ENCODE measurements at regions not wholly inside any gene's neighbourhood (a gene's known extent, or its start where the extent isn't known, plus 50 kb on each side); places are given as distances from the start of the nearest gene placed in this dataset.

- no peak for ATAC-seq
Observed at GRCh38 chr11:134543241-134543640, 131.2 kb upstream of the B3GAT1 start.

GRCh38 chr11:134542401-134543165 lies 130.5 kb upstream of the B3GAT1 start:
- ATAC-seq: no peak

DNA sequence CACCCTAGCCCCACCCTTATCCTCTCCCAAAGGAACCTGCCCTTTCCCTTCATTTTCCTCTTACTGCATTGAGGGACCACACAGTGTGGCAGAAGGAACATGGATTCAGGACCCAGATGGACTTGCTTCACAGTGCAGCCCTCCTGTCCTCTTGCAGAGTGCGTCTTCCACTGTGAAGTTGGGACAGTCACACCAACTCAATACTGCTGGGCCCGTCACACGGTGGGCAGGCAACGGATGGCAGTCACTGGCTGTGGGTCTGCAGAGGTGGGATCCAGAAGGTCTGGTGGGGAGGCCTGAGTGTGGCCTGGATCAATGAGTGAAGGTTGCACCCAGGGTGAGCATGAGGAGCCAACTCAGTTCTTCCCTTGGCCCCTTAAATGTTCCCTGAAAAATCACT lies 129.9 kb upstream of the B3GAT1 start:
- peak in 1 of 2 donors; percentile 21 for ATAC-seq

DNA sequence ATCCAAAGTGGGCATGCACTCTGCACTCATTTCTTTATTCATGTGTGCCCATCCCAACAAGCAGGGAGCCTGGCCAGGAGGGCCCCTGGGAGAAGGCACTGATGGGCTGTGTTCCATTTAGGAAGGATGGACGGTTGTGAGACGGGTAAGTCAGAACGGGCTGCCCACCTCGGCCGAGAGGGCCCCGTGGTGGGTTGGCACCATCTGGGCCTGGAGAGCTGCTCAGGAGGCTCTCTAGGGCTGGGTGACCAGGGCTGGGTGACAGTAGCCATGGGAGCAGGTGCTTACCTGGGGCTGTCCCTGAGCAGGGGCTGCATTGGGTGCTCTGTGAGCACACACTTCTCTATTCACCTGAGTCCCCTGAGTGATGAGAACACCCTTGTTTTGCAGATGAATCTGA lies 129.3 kb upstream of the B3GAT1 start:
- no peak for ATAC-seq

- ATAC-seq: no peak
Observed at GRCh38 chr11:134539285-134539684, 127.2 kb upstream of the B3GAT1 start.

DNA sequence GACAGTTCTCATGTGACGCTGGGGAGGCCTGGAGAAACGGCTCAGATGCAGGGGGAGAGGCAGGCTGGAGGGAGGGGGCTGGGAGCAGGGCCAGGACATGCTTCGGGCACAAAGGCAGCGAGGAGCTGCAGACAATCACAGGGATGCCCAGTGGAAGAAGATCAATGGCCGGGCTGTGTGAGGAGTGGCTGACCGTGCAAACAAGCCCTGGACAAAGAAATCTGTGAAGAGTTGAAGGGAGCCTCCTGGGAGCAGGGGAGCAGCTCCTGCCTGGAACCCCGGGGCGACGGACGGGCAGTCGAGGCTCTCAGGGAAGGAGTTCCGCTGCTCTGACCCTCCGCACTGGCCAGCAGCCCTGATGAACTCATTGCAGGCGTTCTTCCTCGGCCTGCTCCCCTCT lies 126.7 kb upstream of the B3GAT1 start:
- ATAC-seq: no peak

DNA sequence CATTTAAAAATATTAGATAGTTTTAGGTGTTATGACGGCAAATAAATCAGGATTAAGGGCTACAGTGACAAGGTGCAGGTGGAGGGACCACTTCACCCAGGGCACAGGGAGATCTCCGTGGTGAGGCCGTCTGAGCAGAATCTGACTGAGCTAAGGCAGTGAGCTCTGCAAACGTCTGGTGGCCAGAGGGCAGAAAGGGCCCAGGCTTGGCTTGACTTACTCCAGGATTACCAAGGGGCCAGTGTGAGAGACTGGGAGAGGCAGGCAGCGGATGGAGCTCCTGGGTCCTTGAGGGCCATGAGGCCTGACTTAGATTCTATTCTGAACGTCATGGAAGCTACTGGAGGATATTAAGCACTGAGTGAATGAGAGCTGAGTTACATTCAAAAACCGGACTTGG lies 125.9 kb upstream of the B3GAT1 start:
- no peak for ATAC-seq

DNA sequence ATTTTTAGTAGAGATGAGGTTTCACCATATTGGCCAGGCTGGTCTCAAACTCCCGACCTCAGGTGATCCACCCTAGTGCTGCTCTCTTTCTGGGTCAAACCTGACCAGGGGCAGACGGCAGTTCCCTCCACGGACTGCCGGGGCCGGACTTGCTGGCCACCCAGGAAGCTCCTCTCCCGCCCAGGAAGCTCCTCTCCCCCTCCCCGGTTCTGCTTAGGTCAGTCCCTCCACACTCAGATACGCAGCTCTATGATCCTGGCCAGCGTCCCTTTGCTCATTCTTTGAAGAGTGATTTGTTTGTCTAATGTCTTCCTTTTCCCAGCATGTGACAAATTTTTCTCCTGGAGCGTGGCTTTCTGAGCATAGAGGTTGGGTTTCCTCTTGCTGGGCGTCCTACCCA lies 125.3 kb upstream of the B3GAT1 start:
- ATAC-seq: no peak

- ATAC-seq: no peak
Observed at GRCh38 chr11:134536677-134537076, 124.6 kb upstream of the B3GAT1 start.

DNA sequence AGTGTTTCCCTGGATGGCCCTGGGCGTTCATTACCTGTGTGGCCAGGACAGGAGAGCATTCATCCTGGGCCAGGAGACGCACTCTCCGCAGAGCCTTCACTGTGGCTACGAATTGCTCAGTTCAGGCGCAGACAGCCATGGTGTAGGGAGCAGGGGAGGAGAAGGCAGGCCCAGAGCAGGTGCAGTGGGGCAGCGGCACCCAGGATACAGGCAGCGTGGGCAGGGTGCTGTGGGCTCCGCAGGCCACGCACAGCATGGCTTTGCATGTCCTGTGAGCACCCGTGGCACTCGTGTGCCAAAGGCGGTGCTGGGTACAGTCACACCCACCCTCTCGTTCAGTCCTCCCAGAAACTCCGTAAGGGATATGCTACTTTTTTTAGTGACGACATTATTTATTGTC lies 124.2 kb upstream of the B3GAT1 start:
- ATAC-seq: no peak

DNA sequence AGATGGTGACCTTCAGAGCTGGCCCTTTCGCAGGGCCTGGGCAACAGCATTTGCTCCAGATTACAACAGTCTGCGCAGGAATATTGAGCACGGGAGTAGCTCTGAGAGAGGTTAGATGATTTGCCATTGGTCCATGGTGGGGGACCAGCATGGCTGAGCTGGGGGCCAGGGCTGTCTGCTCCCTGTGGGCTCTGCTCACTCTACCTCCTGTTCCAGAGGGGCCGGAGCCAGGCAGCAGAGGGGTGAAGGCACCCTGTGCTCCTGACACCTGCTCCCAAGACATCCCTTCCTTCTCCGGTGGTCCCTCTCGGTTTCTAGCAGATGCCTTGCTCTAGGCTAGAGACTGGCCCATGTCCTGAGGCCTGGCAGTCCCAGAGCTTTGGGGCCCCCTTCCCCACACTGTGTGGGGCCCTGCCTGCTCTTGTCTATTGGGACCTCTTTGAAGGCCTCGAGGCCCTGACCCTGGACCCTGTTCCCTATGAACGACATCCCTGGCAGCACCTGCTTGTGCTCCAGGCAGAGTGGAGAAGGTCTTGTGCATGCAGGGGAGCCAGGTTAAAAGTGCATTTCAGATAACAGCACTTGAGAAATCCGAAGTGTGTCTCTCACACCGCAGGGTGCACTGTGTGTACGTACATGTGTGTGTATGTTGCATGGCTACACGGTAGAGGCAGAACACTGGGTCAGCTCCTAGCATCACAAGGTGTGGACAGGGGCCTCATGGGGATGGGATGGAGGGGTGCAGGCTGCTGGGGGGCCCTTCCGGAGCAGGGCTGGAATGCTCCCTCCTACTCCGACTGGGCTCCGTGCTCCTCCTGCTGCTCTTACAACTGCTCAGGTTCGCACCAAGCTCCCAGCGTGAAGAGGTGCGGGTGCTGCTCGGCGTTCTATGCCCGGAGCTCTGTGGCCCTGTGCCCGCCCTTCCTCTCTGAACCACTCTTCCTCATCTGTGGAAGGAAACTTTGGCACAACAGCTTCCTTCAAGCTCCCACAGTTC lies 123.3 kb upstream of the B3GAT1 start:
- no peak for ATAC-seq

DNA sequence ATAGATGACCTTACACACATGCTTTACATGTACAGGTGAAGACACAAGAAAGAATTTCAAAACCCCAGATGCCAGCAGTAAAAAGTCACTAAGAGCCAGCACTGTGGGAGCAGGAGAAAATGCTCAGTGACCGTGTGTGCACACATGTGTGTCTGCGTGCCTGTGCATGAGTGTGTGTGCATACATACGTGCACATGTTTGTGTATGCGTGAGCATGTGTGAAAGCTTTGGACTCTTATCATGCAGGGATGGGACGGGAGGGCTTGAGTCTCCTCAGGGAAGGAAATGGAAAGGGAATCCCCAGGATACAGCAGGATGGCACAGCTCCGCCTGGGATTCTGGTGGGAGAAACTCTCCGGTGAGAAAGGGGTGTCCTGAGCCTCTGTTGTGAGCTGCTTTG lies 121.5 kb upstream of the B3GAT1 start:
- ATAC-seq: no peak

GRCh38 chr11:134532921-134533421 lies 120.9 kb upstream of the B3GAT1 start:
- no peak for ATAC-seq

GRCh38 chr11:134532131-134532920 lies 120.3 kb upstream of the B3GAT1 start:
- ATAC-seq: no peak

- no peak for ATAC-seq
Observed at GRCh38 chr11:134531327-134532130, 119.5 kb upstream of the B3GAT1 start.

- no peak for ATAC-seq
Observed at GRCh38 chr11:134530636-134531326, 118.7 kb upstream of the B3GAT1 start.

GRCh38 chr11:134529212-134530096 lies 117.4 kb upstream of the B3GAT1 start:
- no peak for ATAC-seq

GRCh38 chr11:134528453-134528852 lies 116.4 kb upstream of the B3GAT1 start:
- no peak for ATAC-seq

DNA sequence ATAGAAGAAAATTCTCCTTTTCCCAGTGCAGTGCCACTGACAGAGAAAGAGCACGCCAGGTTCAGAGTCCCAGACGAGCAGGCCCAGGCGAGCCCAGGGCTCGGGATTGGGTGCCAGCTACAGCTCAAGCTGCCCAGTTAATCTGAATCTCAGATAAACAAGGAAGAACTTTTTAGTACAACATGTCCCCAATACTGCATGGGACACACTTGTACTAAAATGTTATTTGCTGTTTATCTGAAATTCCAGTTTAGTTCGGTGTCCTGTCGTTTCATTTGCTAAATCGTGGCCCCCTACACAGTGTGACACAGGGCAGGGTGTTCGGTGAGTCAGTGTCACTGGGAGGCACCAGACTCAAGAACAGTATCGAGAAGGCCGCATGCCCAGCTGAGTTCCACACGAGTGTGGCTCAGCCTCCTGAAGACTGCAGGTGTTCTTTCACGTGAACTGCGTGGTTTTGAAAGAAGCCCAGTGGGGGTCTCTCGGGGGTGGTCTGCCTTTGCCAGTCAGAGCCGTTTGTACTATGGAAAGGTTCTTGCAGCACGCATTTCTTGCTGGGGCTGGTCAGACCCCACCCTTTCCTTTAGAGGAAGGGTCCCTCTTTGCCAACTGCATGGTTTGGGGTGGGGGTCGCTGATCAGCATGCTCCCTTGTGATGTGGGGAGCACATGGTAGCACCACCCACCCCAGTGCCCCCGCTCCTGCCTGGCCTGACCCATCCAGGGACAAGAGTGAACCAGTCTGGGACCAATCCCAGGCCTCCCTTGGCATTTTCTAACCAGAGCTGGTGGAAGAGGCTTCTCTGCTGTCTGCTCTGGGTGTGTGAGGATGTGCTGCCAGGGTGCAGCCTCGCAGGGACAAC lies 115.6 kb upstream of the B3GAT1 start:
- ATAC-seq: no peak

All from activated CD4-positive, CD25-positive, alpha-beta regulatory T cell treated with anti-CD3 and anti-CD28 coated beads, Interleukin-2, amount 50 U/mL, for 24 hours (primary cell).